Esophagus squamous epithelium (tissue), 5 donors: ENCODE measurements at regions not wholly inside any gene's neighbourhood (a gene's known extent, or its start where the extent isn't known, plus 50 kb on each side); places are given as distances from the start of the nearest gene placed in this dataset.

Source experiments
- DNase-seq: peaks from one replicate; lab custom pipeline; 2025; lab: John Stamatoyannopoulos, UW
- H3K27ac ChIP-seq, 4 donors: fragments of 200-600 bp; sonication (generic); one replicate each; pipeline ENCODE4 v1.5.1; 2016 to 2019; ENCODE audit warnings: mild to moderate bottlenecking in 1 of 4
- H3K27me3 ChIP-seq, 4 donors: fragments of 200-600 bp; sonication (generic); 1 replicate in 3 of 4; 2 replicates in 1 of 4; pipeline versions ENCODE4 v1.5.1 to v1.6.0; 2017 to 2021; ENCODE audit warnings: antibody characterized with exemption in 1 of 4
- H3K36me3 ChIP-seq, 3 donors: fragments of 200-600 bp; sonication (generic); one replicate each; pipeline ENCODE4 v1.5.1; 2016 to 2019
- H3K4me1 ChIP-seq, 3 donors: fragments of 200-600 bp; sonication (generic); one replicate each; pipeline ENCODE4 v1.5.1; 2017 to 2019
- H3K4me3 ChIP-seq, 4 donors: fragments of 200-600 bp; sonication (generic); 1 replicate in 3 of 4; 2 replicates in 1 of 4; pipeline ENCODE4 v1.5.1; 2016 to 2019; ENCODE audit warnings: mild to moderate bottlenecking in 2 of 4, moderate library complexity in 1 of 4
- H3K9me3 ChIP-seq, 3 donors: fragments of 200-600 bp; sonication (generic); one replicate each; pipeline ENCODE4 v1.5.1; 2016 to 2019
- POLR2A ChIP-seq, 4 donors: fragments of 450-650 bp; IDR thresholded peaks; one replicate each; pipeline ENCODE4 v1.6.1; 2017; ENCODE audit warnings: antibody characterized with exemption in 4 of 4, mild to moderate bottlenecking in 4 of 4, moderate library complexity in 3 of 4
- WGBS, 2 donors: methylation state at CpG; one replicate each; pipeline ENCODE4 v1.1.5; 2018; 5-methylcytosine and 5-hydroxymethylcytosine counted together
- intact Hi-C: fragments of 100-400 bp; cut with DNase I; formaldehyde crosslinking; loops from one replicate; pipeline ENCODE4 v1.15.0; 2022
- TF ChIP-seq, protein P1 (sequence below), 6 experiments: fragments of 450-650 bp in 4 of 6; fragments of 200-600 bp in 2 of 6; sonication (generic) in 2 of 6; IDR thresholded peaks; one replicate each; pipeline ENCODE4 v1.5.1; 2016 to 2019; ENCODE audit warnings: antibody characterized with exemption in 6 of 6, mild to moderate bottlenecking in 4 of 6, moderate library complexity in 4 of 6
- donor health status: DM: yes; HTN: yes; CAD: no.

DNA sequence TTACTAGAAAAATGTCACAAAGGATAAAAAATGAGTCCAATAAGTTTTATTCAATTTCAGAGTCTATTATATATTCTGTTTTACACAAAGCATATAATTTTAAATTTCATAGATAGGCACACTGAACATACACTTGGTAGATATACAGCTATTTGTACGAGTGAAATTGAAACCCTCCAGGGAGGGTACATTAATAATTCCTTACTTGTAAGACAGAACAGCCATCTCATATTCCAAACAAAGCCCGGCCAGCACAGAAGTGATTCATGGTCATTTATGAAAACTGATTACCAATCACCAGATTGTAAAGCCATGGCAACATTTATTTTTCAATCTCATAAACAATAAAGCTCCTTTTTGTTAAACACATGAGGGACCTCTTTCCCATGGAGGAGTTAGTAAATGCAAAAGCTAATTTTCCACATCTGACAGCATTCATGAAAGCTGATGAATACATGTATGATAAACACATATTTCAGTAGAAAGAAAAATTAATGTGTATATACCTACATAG is 190.6 kb downstream of the TDRD15 start:
- H3K9me3 ChIP-seq = no peaks in the 10 kb centered on the region
- DNase-seq = no peak
- H3K27me3 ChIP-seq = no peaks in the 10 kb centered on the region
- no peak overlapping the region for H3K4me3 ChIP-seq
- TF ChIP-seq POLR2A (IDR thresholded peaks at IDR 0.05) = no peak
- TF ChIP-seq, protein P1, sequence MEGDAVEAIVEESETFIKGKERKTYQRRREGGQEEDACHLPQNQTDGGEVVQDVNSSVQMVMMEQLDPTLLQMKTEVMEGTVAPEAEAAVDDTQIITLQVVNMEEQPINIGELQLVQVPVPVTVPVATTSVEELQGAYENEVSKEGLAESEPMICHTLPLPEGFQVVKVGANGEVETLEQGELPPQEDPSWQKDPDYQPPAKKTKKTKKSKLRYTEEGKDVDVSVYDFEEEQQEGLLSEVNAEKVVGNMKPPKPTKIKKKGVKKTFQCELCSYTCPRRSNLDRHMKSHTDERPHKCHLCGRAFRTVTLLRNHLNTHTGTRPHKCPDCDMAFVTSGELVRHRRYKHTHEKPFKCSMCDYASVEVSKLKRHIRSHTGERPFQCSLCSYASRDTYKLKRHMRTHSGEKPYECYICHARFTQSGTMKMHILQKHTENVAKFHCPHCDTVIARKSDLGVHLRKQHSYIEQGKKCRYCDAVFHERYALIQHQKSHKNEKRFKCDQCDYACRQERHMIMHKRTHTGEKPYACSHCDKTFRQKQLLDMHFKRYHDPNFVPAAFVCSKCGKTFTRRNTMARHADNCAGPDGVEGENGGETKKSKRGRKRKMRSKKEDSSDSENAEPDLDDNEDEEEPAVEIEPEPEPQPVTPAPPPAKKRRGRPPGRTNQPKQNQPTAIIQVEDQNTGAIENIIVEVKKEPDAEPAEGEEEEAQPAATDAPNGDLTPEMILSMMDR (IDR thresholded peaks at IDR 0.05) = no peak
- no peak overlapping the region for H3K27ac ChIP-seq
- intact Hi-C loops = loop anchor here (10.0 kb wide), 1 partner anchor 270 kb away; the partner anchor contains the start of gene APOB
- H3K36me3 ChIP-seq = no peaks in the 10 kb centered on the region
- WGBS, 2 donors = 46 to 49% methylated on average over 2 of the region's 2 CpGs
- H3K4me1 ChIP-seq = no peaks in the 10 kb centered on the region

DNA sequence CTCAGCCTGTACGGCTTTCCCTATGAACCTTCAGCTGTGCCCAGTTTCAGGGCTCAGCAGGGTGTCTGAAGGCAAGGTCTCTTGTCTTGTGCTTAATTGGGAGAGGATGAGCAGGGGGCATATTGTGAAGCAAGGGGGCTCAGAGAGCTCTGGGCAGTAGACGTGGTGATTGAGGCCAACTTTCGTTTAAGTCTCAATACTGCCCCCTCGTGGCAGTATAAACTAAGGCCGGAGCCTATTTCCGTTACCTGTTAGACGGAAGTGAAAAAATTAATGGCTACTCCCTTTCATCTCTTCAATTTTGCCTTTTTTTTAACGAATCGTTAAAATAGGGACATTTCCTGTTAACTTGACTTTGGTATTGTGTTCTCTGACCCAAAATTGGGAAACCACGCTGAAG is 193.4 kb downstream of the TDRD15 start:
- no peaks in the 10 kb centered on the region for H3K9me3 ChIP-seq
- no peak overlapping the region for H3K27ac ChIP-seq
- no peaks in the 10 kb centered on the region for H3K4me1 ChIP-seq
- no peaks in the 10 kb centered on the region for H3K27me3 ChIP-seq
- 17 to 29% methylated on average over 10 of the region's 10 CpGs for WGBS, 2 donors
- no peaks in the 10 kb centered on the region for H3K36me3 ChIP-seq
- DNase-seq = no peak
- TF ChIP-seq, protein P1 (IDR thresholded peaks at IDR 0.05) = peak; percentile 36 to 62 (median 44)
- TF ChIP-seq POLR2A (IDR thresholded peaks at IDR 0.05) = no peak
- intact Hi-C loops = loop anchor here (10.0 kb wide), 1 partner anchor 272 kb away; the partner anchor contains the start of gene APOB
- H3K4me3 ChIP-seq = no peak overlapping the region

- Histone ChIP-seq H3K9me3 (no peaks in the 10 kb centered on the region), H3K27ac (no peak overlapping the region), H3K27me3 (no peaks in the 10 kb centered on the region), H3K36me3 (no peaks in the 10 kb centered on the region), H3K4me3 (no peak overlapping the region), H3K4me1 (no peaks in the 10 kb centered on the region)
- TF ChIP-seq POLR2A (IDR thresholded peaks at IDR 0.05) = no peak
- 79 to 89% methylated on average over 2 of the region's 2 CpGs for WGBS, 2 donors
- intact Hi-C loops = loop anchor here (10.0 kb wide), 1 partner anchor 273 kb away; the partner anchor contains the start of gene APOB
- no peak for DNase-seq
Observed at GRCh38 chr2:21318263-21318662, 194.5 kb downstream of the TDRD15 start.

DNA sequence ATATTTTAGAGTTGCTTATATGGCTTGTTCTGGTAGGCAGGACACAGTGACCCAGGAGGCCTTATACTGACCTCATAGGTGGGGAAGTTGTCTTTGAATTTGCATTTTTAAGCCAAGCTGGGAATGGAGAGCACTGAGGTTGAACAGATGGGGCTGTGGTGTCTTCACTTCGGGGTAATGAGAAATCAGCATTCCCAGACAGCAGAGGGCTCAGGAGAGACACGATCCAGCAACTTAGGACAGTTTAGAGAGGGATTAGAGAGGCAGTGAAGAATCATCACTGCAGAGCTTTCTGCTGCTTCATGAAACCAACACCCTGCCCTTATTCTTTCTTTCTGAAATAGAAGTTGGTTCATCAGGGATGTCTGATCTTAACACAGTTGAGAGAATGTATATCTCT is 202.4 kb downstream of the TDRD15 start:
- no peaks in the 10 kb centered on the region for H3K27me3 ChIP-seq
- intact Hi-C loops = no loop called here

DNA sequence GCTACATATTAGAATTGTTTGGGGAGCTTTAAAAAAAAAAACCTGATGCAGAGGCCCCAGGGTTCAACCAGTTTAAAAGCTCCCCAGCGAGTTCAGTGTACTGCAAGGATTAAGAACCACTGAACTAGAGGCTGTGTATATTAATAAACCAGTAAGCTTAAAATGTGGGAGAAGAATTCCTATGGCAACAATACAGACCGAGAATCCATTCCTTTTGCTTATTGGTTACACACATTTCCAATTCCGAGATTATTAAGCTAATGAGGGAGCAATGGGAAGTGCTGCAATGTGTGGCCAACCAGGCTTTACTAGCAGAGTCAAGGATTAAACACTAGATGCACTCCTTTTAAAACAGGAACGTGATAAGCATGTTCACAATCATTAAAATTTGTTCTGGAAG is 204.4 kb downstream of the TDRD15 start:
- WGBS, 2 donors = 42 to 47% methylated on average over 4 of the region's 4 CpGs
- TF ChIP-seq, protein P1 (IDR thresholded peaks at IDR 0.05) = no peak
- TF ChIP-seq POLR2A (IDR thresholded peaks at IDR 0.05) = no peak
- intact Hi-C loops = no loop called here

More for the DNA sequence above, 202.4 kb downstream of the TDRD15 start:
- H3K4me1 ChIP-seq = no peaks in the 10 kb centered on the region
- no peak overlapping the region for H3K27ac ChIP-seq
- H3K4me3 ChIP-seq = no peak overlapping the region
- H3K9me3 ChIP-seq = no peaks in the 10 kb centered on the region
- WGBS, 2 donors = 17 to 46% methylated on average over 1 to 2 of the region's 2 CpGs
- TF ChIP-seq POLR2A (IDR thresholded peaks at IDR 0.05) = no peak
- TF ChIP-seq, protein P1 (IDR thresholded peaks at IDR 0.05) = no peak
- H3K36me3 ChIP-seq = no peaks in the 10 kb centered on the region
- no peak for DNase-seq

More for the DNA sequence above, 204.4 kb downstream of the TDRD15 start:
- Histone ChIP-seq H3K27ac (no peak overlapping the region), H3K27me3 (no peaks in the 10 kb centered on the region), H3K36me3 (no peaks in the 10 kb centered on the region), H3K9me3 (no peaks in the 10 kb centered on the region), H3K4me3 (no peak overlapping the region), H3K4me1 (no peaks in the 10 kb centered on the region)
- no peak for DNase-seq
